ENCODE measurements at regions not wholly inside any gene's neighbourhood (a gene's known extent, or its start where the extent isn't known, plus 50 kb on each side); places are given as distances from the start of the nearest gene placed in this dataset.

- Histone ChIP-seq H3K27ac (ENCODE audit: low read length) (peak overlapping the region; percentile 9; the same call in 1 of the 2 replicates), H3K4me1 (ENCODE audit: control insufficient read depth, insufficient read depth, low read length) (0 out of 2 replicates have a peak, but pooled peaks cover 5% of the 10 kb centered on the region), H3K27me3 (ENCODE audit: control insufficient read depth, insufficient read depth, low read length) (no peaks in the 10 kb centered on the region), H3K4me3 (ENCODE audit: low read depth in 2 of 2, low read length in 2 of 2) (no peak overlapping the region), H3K9me3 (ENCODE audit: control insufficient read depth, insufficient read depth, low read depth, low read length) (no peaks in the 10 kb centered on the region), H3K36me3 (ENCODE audit: control insufficient read depth, insufficient read depth, low read length) (no peaks in the 10 kb centered on the region)
- CTCF ChIA-PET = no interaction called here
- POLR2A ChIA-PET = no interaction called here
- no peak for TF ChIP-seq REST (IDR thresholded peaks at IDR 0.05; ENCODE audit: insufficient read depth in 1 of 2, low read depth in 2 of 2, low read length in 1 of 2)
- TF ChIP-seq CTCF (IDR thresholded peaks at IDR 0.05) = no peak
- TF ChIP-seq TCF7L2 (IDR thresholded peaks at IDR 0.05; ENCODE audit: low read depth, low read length) = no peak
- no TSS peak for BruUV-seq (replicated peaks)
- in situ Hi-C loops (cut with HindIII; ENCODE audit: low pct_unique_long_range_greater_than_20kb, low sequenced_read_pairs) (no loop called here), intact Hi-C loops (cut with micrococcal nuclease; ENCODE audit: unreplicated experiment) (no loop called here)
- DNase-seq (ENCODE audit: low read depth, low spot score) (no peak), ATAC-seq (no peak)
Measured at GRCh38 chr7:27410812-27411544, 168.4 kb downstream of the EVX1 start.

GRCh38 chr7:27412164-27412563 is 169.6 kb downstream of the EVX1 start:
- 0 out of 2 replicates have a peak, but pooled peaks cover 5% of the 10 kb centered on the region for H3K4me1 ChIP-seq (ENCODE audit: control insufficient read depth, insufficient read depth, low read length)
- no peak overlapping the region for H3K4me3 ChIP-seq (ENCODE audit: low read depth in 2 of 2, low read length in 2 of 2)
- no TSS peak for BruUV-seq (replicated peaks)
- intact Hi-C loops (cut with micrococcal nuclease; ENCODE audit: unreplicated experiment) (no loop called here), in situ Hi-C loops (cut with HindIII; ENCODE audit: low pct_unique_long_range_greater_than_20kb, low sequenced_read_pairs) (no loop called here)
- ChIA-PET POLR2A (no interaction called here), CTCF (no interaction called here)
- no peak for TF ChIP-seq POLR2AphosphoS5 (IDR thresholded peaks at IDR 0.05; ENCODE audit: low read depth, low read length)
- no peak for TF ChIP-seq SIN3A (IDR thresholded peaks at IDR 0.05; ENCODE audit: borderline replicate concordance, insufficient read depth, low read depth, low read length)
- TF ChIP-seq REST (IDR thresholded peaks at IDR 0.05; ENCODE audit: insufficient read depth in 1 of 2, low read depth in 2 of 2, low read length in 1 of 2) = no peak
- H3K36me3 ChIP-seq (ENCODE audit: control insufficient read depth, insufficient read depth, low read length) = no peaks in the 10 kb centered on the region
- ATAC-seq = no peak
- no peaks in the 10 kb centered on the region for H3K27me3 ChIP-seq (ENCODE audit: control insufficient read depth, insufficient read depth, low read length)
- no peak for DNase-seq (ENCODE audit: low read depth, low spot score)
- no peak overlapping the region for H3K27ac ChIP-seq (ENCODE audit: low read length)
- no peaks in the 10 kb centered on the region for H3K9me3 ChIP-seq (ENCODE audit: control insufficient read depth, insufficient read depth, low read depth, low read length)
